B cell (primary cell): ENCODE measurements at regions not wholly inside any gene's neighbourhood (a gene's known extent, or its start where the extent isn't known, plus 50 kb on each side); places are given as distances from the start of the nearest gene placed in this dataset.

Experiments used
- ATAC-seq: fragments of 200-7000 bp; cut with Tn5 transposase; one replicate; pipeline ENCODE4 v1.10.0; 2021; ENCODE audit warnings: low read depth, mild to moderate bottlenecking, moderate number of reproducible peaks, moderate library complexity
- CTCF ChIA-PET: fragments of 350-600 bp; sonication (Branson Sonifier 250); formaldehyde crosslinking; loops from one replicate; lab custom pipeline; 2021; ENCODE audit warnings: antibody characterized with exemption, inconsistent platforms; lab: Charles Lee
- POLR2A ChIA-PET: fragments of 350-600 bp; sonication (Branson Sonifier 250); formaldehyde crosslinking; loops from one replicate; lab custom pipeline; 2021; ENCODE audit warnings: antibody characterized with exemption; lab: Charles Lee
- DNase-seq: peaks from one replicate; pipeline ENCODE4 v3.0.0; 2013
- H2AFZ ChIP-seq: 2 replicates; pipeline ENCODE4 v1.6.1; 2012; ENCODE audit warnings: mild to moderate bottlenecking, low read depth, low read length; ENCODE audit not compliant: insufficient read depth, poor library complexity, severe bottlenecking
- H3K27ac ChIP-seq, 2 donors: 1 replicate in 1 of 2; 2 replicates in 1 of 2; pipeline ENCODE4 v1.5.1; 2012 to 2013; ENCODE audit warnings: low read length in 2 of 2, mild to moderate bottlenecking in 2 of 2, moderate library complexity in 1 of 2
- H3K27me3 ChIP-seq, 4 experiments: fragments of 200-600 bp in 1 of 4; sonication (generic) in 1 of 4; replicated peaks in 1 of 4; 1 replicate in 2 of 4; 2 replicates in 2 of 4; pipeline versions ENCODE4 v1.6.1 to v1.7.0; 2013 to 2016; ENCODE audit warnings: low read length in 3 of 4, mild to moderate bottlenecking in 2 of 4, mixed read lengths in 1 of 4, moderate library complexity in 1 of 4; ENCODE audit not compliant: insufficient read depth in 4 of 4, control insufficient read depth in 3 of 4; ENCODE audit errors: control extremely low read depth in 1 of 4
- H3K36me3 ChIP-seq, 2 experiments: replicated peaks in 1 of 2; 1 replicate in 1 of 2; 2 replicates in 1 of 2; pipeline versions ENCODE4 v1.6.1 to v1.7.1; 2013; ENCODE audit warnings: low read length in 1 of 2; ENCODE audit not compliant: insufficient read depth in 2 of 2, control insufficient read depth in 1 of 2; ENCODE audit errors: control extremely low read depth in 1 of 2, extremely low read depth in 1 of 2
- H3K4me1 ChIP-seq, 2 donors: fragments of 200-600 bp in 1 of 2; sonication (generic) in 1 of 2; 1 replicate in 1 of 2; 2 replicates in 1 of 2; pipeline versions ENCODE4 v1.5.1 to v1.6.1; 2013 to 2017; ENCODE audit warnings: low read length in 2 of 2; ENCODE audit not compliant: control insufficient read depth in 2 of 2, insufficient read depth in 2 of 2
- H3K4me2 ChIP-seq: replicated peaks from 2 replicates; pipeline ENCODE3; 2012; ENCODE audit warnings: mild to moderate bottlenecking, low read depth, low read length; ENCODE audit not compliant: poor library complexity, severe bottlenecking
- H3K4me3 ChIP-seq, 5 experiments: fragments of 200-600 bp in 1 of 5; sonication (generic) in 1 of 5; 1 replicate in 3 of 5; 2 replicates in 2 of 5; pipeline versions ENCODE4 v1.5.1 to v1.7.0; 2011 to 2016; ENCODE audit warnings: low read length in 4 of 5, mild to moderate bottlenecking in 4 of 5, low read depth in 2 of 5, control low read depth in 1 of 5, moderate library complexity in 1 of 5; ENCODE audit not compliant: insufficient read depth in 1 of 5; ENCODE audit errors: control extremely low read depth in 1 of 5, extremely low read depth in 1 of 5
- H3K79me2 ChIP-seq: fragments of 200-600 bp; sonication (generic); one replicate; pipeline ENCODE4 v1.6.0; 2016; ENCODE audit warnings: low read length; ENCODE audit not compliant: control insufficient read depth, insufficient read depth
- H3K9ac ChIP-seq: fragments of 200-600 bp; sonication (generic); 2 replicates; pipeline ENCODE4 v1.6.1; 2017; ENCODE audit warnings: mild to moderate bottlenecking, low read length, moderate library complexity
- H3K9me3 ChIP-seq, 3 donors: one replicate each; pipeline versions ENCODE4 v1.6.1 to v1.7.1; 2013; ENCODE audit warnings: low read length in 2 of 3; ENCODE audit not compliant: control insufficient read depth in 2 of 3, insufficient read depth in 1 of 3; ENCODE audit errors: control extremely low read depth in 1 of 3
- H4K20me1 ChIP-seq: 2 replicates; pipeline ENCODE4 v1.6.0; 2012; ENCODE audit warnings: mild to moderate bottlenecking, low read length; ENCODE audit not compliant: insufficient read depth, control insufficient read depth, poor library complexity, severe bottlenecking
- H3K27ac Mint-ChIP-seq: one replicate; pipeline ENCODE4 v1.8.0; 2021; ENCODE audit warnings: mixed read lengths
- H3K27me3 Mint-ChIP-seq: one replicate; pipeline ENCODE4 v1.8.0; 2021; ENCODE audit warnings: mixed read lengths
- H3K4me1 Mint-ChIP-seq: one replicate; pipeline ENCODE4 v1.8.0; 2021; ENCODE audit warnings: mixed read lengths
- H3K4me3 Mint-ChIP-seq: one replicate; pipeline ENCODE4 v1.8.0; 2021; ENCODE audit warnings: mixed read lengths
- H3K9me3 Mint-ChIP-seq: one replicate; pipeline ENCODE4 v1.8.0; 2022; ENCODE audit warnings: mixed read lengths; ENCODE audit not compliant: insufficient read depth
- EZH2 ChIP-seq: IDR thresholded peaks from 2 replicates; pipeline ENCODE4 v1.6.1; 2012; ENCODE audit warnings: borderline replicate concordance, low read depth, mild to moderate bottlenecking, moderate library complexity, low read length; ENCODE audit not compliant: insufficient read depth, poor library complexity, severe bottlenecking
- WGBS: methylation state at CpG from one replicate; pipeline ENCODE4 v1.1.5; 2013; ENCODE audit warnings: missing lambda C conversion rate; ENCODE audit not compliant: insufficient coverage; 5-methylcytosine and 5-hydroxymethylcytosine counted together
- intact Hi-C: fragments of 100-400 bp; cut with micrococcal nuclease; formaldehyde crosslinking; loops from one replicate; pipeline ENCODE4 v1.10.0; 2022
- TF ChIP-seq, protein P1 (sequence below): fragments of 200-600 bp; IDR thresholded peaks from one replicate; pipeline ENCODE4 v1.8.0; 2022; ENCODE audit warnings: antibody characterized with exemption, mild to moderate bottlenecking

GRCh38 chr9:79233542-79233941, 338.2 kb upstream of the TLE4 start:
- peak; percentile 16 for DNase-seq
- no peak overlapping the region for H3K4me3 ChIP-seq
- Mint-ChIP-seq H3K9me3 (no peaks in the 10 kb centered on the region), H3K4me1 (no peaks in the 10 kb centered on the region), H3K4me3 (no peak overlapping the region), H3K27ac (no peak overlapping the region), H3K27me3 (peaks cover 4% of the 10 kb centered on the region)
- no peak overlapping the region for H2AFZ ChIP-seq
- H3K79me2 ChIP-seq, result no peaks in the 10 kb centered on the region
- peaks cover 0 to 6% (median 6%) of the 10 kb centered on the region in 3 donors for H3K9me3 ChIP-seq
- ATAC-seq, result no peak
- no peaks in the 10 kb centered on the region for H3K4me1 ChIP-seq
- no peak overlapping the region for H3K27ac ChIP-seq
- no peak for TF ChIP-seq EZH2
- TF ChIP-seq, protein P1, sequence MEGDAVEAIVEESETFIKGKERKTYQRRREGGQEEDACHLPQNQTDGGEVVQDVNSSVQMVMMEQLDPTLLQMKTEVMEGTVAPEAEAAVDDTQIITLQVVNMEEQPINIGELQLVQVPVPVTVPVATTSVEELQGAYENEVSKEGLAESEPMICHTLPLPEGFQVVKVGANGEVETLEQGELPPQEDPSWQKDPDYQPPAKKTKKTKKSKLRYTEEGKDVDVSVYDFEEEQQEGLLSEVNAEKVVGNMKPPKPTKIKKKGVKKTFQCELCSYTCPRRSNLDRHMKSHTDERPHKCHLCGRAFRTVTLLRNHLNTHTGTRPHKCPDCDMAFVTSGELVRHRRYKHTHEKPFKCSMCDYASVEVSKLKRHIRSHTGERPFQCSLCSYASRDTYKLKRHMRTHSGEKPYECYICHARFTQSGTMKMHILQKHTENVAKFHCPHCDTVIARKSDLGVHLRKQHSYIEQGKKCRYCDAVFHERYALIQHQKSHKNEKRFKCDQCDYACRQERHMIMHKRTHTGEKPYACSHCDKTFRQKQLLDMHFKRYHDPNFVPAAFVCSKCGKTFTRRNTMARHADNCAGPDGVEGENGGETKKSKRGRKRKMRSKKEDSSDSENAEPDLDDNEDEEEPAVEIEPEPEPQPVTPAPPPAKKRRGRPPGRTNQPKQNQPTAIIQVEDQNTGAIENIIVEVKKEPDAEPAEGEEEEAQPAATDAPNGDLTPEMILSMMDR, result no peak
- ChIA-PET POLR2A (no interaction called here), CTCF (no interaction called here)
- no peak overlapping the region for H3K9ac ChIP-seq
- no CpG with 5 or more reads among the region's 2 CpGs for WGBS
- H4K20me1 ChIP-seq, result no peaks in the 10 kb centered on the region
- H3K27me3 ChIP-seq, result no peaks in the 10 kb centered on the region
- intact Hi-C loops, result no loop called here
- no peaks in the 10 kb centered on the region for H3K36me3 ChIP-seq
- no peak overlapping the region for H3K4me2 ChIP-seq

- H3K4me3 Mint-ChIP-seq, result no peak overlapping the region
- POLR2A ChIA-PET, result no interaction called here
Observed at GRCh38 chr9:79236466-79236865, 335.3 kb upstream of the TLE4 start.

More at GRCh38 chr9:79236466-79236865, 335.3 kb upstream of the TLE4 start:
- H3K27me3 Mint-ChIP-seq, result peaks cover 4% of the 10 kb centered on the region
- H3K27me3 ChIP-seq, result no peaks in the 10 kb centered on the region
- no peaks in the 10 kb centered on the region for H4K20me1 ChIP-seq
- H2AFZ ChIP-seq, result no peak overlapping the region
- CTCF ChIA-PET, result no interaction called here
- H3K9me3 ChIP-seq, result peaks cover 0 to 6% (median 6%) of the 10 kb centered on the region in 3 donors
- no peaks in the 10 kb centered on the region for H3K4me1 Mint-ChIP-seq
- no peaks in the 10 kb centered on the region for H3K4me1 ChIP-seq
- ATAC-seq, result no peak
- no peak overlapping the region for H3K4me2 ChIP-seq
- H3K9me3 Mint-ChIP-seq, result no peaks in the 10 kb centered on the region
- intact Hi-C loops, result no loop called here
- WGBS, result 83% methylated on average over 1 of the region's 2 CpGs
- H3K9ac ChIP-seq, result no peak overlapping the region
- no peak overlapping the region for H3K27ac ChIP-seq
- DNase-seq, result no peak
- no peaks in the 10 kb centered on the region for H3K79me2 ChIP-seq
- H3K4me3 ChIP-seq, result no peak overlapping the region
- TF ChIP-seq EZH2, result no peak
- TF ChIP-seq, protein P1, result no peak
- no peaks in the 10 kb centered on the region for H3K36me3 ChIP-seq
- no peak overlapping the region for H3K27ac Mint-ChIP-seq
